GM23248 (cell line): ENCODE measurements at regions not wholly inside any gene's neighbourhood (a gene's known extent, or its start where the extent isn't known, plus 50 kb on each side); places are given as distances from the start of the nearest gene placed in this dataset.

Experiments used
- DNase-seq: peaks from one replicate; pipeline ENCODE4 v3.0.0-alpha.2; 2015
- H2AFZ ChIP-seq: fragments of 200-600 bp; sonication (generic); 2 replicates; pipeline ENCODE4 v1.6.1; 2016; ENCODE audit warnings: antibody characterized with exemption
- H3F3A ChIP-seq: fragments of 200-600 bp; sonication (generic); 2 replicates; pipeline ENCODE4 v1.6.1; 2016; ENCODE audit warnings: mild to moderate bottlenecking, antibody characterized with exemption, mixed run types; ENCODE audit not compliant: insufficient read depth
- H3K27ac ChIP-seq: fragments of 200-600 bp; sonication (generic); 2 replicates; pipeline ENCODE4 v1.5.1; 2016; ENCODE audit warnings: mild to moderate bottlenecking
- H3K27me3 ChIP-seq: fragments of 200-600 bp; sonication (generic); replicated peaks from 2 replicates; pipeline ENCODE4 v1.6.1; 2016; ENCODE audit warnings: mild to moderate bottlenecking; ENCODE audit not compliant: insufficient read depth
- H3K36me3 ChIP-seq: fragments of 200-600 bp; sonication (generic); 2 replicates; pipeline ENCODE4 v1.6.1; 2016; ENCODE audit warnings: low read depth, mild to moderate bottlenecking
- H3K4me1 ChIP-seq: fragments of 200-600 bp; sonication (generic); 2 replicates; pipeline ENCODE4 v1.6.1; 2016; ENCODE audit warnings: mild to moderate bottlenecking; ENCODE audit not compliant: insufficient read depth
- H3K4me2 ChIP-seq: fragments of 200-600 bp; sonication (generic); one replicate; pipeline ENCODE4 v1.6.1; 2016; ENCODE audit warnings: mild to moderate bottlenecking; ENCODE audit not compliant: unreplicated experiment
- H3K4me3 ChIP-seq: fragments of 200-600 bp; sonication (generic); 2 replicates; pipeline ENCODE4 v1.5.1; 2016; ENCODE audit warnings: mild to moderate bottlenecking
- H3K79me2 ChIP-seq: fragments of 200-600 bp; sonication (generic); 2 replicates; pipeline ENCODE4 v1.6.1; 2016; ENCODE audit warnings: mild to moderate bottlenecking; ENCODE audit not compliant: insufficient read depth
- H3K9ac ChIP-seq: fragments of 200-600 bp; sonication (generic); 2 replicates; pipeline ENCODE4 v1.6.1; 2016; ENCODE audit warnings: mild to moderate bottlenecking
- H3K9me2 ChIP-seq: fragments of 200-600 bp; sonication (generic); 2 replicates; pipeline ENCODE4 v1.6.1; 2016; ENCODE audit warnings: mixed run types, mild to moderate bottlenecking, moderate library complexity; ENCODE audit not compliant: insufficient read depth
- H3K9me3 ChIP-seq: fragments of 200-600 bp; sonication (generic); one replicate; pipeline ENCODE4 v1.6.1; 2017; ENCODE audit warnings: low read depth
- H4K20me1 ChIP-seq: fragments of 200-600 bp; sonication (generic); 2 replicates; pipeline ENCODE4 v1.6.0; 2016; ENCODE audit not compliant: insufficient read depth
- EZH2 ChIP-seq: fragments of 200-600 bp; sonication (generic); IDR thresholded peaks from 2 replicates; pipeline ENCODE4 v1.6.1; 2018; ENCODE audit warnings: antibody characterized with exemption, mild to moderate bottlenecking; ENCODE audit not compliant: insufficient read depth, poor library complexity, severe bottlenecking
- EZH2phosphoT487 ChIP-seq: fragments of 200-600 bp; sonication (generic); IDR thresholded peaks from 2 replicates; pipeline ENCODE4 v1.6.1; 2018; ENCODE audit warnings: antibody characterized with exemption, moderate library complexity, mild to moderate bottlenecking, low read depth; ENCODE audit not compliant: insufficient read depth
- WGBS, 2 experiments: methylation state at CpG; one replicate each; pipeline ENCODE4 v1.1.6; 2015 to 2017; ENCODE audit warnings: low lambda C conversion rate in 2 of 2, low coverage in 1 of 2; ENCODE audit errors: missing lambda C conversion rate in 2 of 2; 5-methylcytosine and 5-hydroxymethylcytosine counted together
- in situ Hi-C: fragments of 300-500 bp; cut with MboI; formaldehyde crosslinking; loops from 2 replicates; pipeline ENCODE4 v1.15.0; 2020

DNA sequence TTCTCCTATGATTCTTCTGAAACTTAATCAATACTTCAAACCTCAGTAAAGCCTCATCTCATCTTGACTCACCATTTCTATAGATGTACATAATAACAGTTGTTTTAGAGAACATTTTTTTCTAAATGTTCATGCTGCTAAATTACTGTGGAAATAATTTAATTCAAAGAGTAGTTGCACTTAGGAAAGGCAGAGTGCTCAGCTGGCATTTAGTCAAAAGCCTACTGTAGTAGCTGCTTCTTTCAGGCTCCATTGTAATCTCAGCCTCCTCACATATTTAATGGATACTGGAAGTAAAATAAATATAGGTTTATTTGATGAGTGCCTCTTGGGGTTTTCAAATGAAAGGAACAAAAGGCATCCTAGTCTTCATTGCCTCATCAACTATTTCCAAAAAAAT is 325.0 kb downstream of the CCER1 start:
- Histone ChIP-seq H2AFZ (no peak overlapping the region), H3K27me3 (no peaks in the 10 kb centered on the region), H3K36me3 (no peaks in the 10 kb centered on the region), H4K20me1 (no peaks in the 10 kb centered on the region), H3K27ac (no peak overlapping the region), H3F3A (no peaks in the 10 kb centered on the region), H3K4me3 (no peak overlapping the region), H3K9me3 (no peaks in the 10 kb centered on the region), H3K4me2 (no peak overlapping the region), H3K4me1 (peaks cover 6% of the 10 kb centered on the region; the same call in 1 of the 2 replicates), H3K9ac (no peak overlapping the region), H3K9me2 (no peaks in the 10 kb centered on the region), H3K79me2 (no peaks in the 10 kb centered on the region)
- no peak for DNase-seq
- TF ChIP-seq EZH2 (no peak), EZH2phosphoT487 (no peak)
- in situ Hi-C loops = no loop called here

DNA sequence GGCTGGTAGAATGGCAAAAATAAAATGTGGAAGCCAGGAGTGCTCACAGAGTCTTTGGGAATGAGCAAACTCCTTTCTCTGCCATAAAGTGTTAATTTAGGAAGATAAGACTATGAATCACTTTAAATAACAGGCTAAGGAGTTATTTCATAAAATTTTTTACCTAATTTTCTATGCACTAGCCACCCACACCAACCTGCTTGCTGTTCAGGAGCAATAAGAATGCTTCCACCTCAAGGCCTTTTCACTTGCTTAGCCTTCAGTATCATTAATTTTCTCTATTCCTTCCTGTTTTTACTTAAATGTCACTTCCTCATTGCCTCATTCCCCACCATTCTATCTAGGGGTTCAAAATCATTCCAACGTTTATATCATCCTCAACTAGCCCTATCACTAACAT is 326.8 kb downstream of the CCER1 start:
- no peaks in the 10 kb centered on the region for H3K79me2 ChIP-seq
- no peak overlapping the region for H3K9ac ChIP-seq
- H2AFZ ChIP-seq = no peak overlapping the region
- H3K4me2 ChIP-seq = no peak overlapping the region
- no peak for DNase-seq
- H3K27me3 ChIP-seq = no peaks in the 10 kb centered on the region
- TF ChIP-seq EZH2phosphoT487 (no peak), EZH2 (no peak)
- no peaks in the 10 kb centered on the region for H4K20me1 ChIP-seq
- H3K4me3 ChIP-seq = no peak overlapping the region
- in situ Hi-C loops = no loop called here
- peaks cover 6% of the 10 kb centered on the region; the same call in 1 of the 2 replicates for H3K4me1 ChIP-seq
- H3K36me3 ChIP-seq = no peaks in the 10 kb centered on the region
- no peaks in the 10 kb centered on the region for H3K9me2 ChIP-seq
- no peaks in the 10 kb centered on the region for H3F3A ChIP-seq
- H3K9me3 ChIP-seq = no peaks in the 10 kb centered on the region
- no peak overlapping the region for H3K27ac ChIP-seq
- WGBS, 2 experiments = 76 to 82% methylated on average over 1 of the region's 1 CpG

GRCh38 chr12:90627180-90627896 is 327.6 kb downstream of the CCER1 start:
- Histone ChIP-seq H3K79me2 (no peaks in the 10 kb centered on the region), H3K36me3 (no peaks in the 10 kb centered on the region), H3K9ac (no peak overlapping the region), H4K20me1 (no peaks in the 10 kb centered on the region), H3K4me1 (peaks cover 7% of the 10 kb centered on the region; the same call in 1 of the 2 replicates), H3K27me3 (no peaks in the 10 kb centered on the region), H2AFZ (peak overlapping the region; percentile 23), H3K4me2 (no peak overlapping the region), H3K9me2 (no peaks in the 10 kb centered on the region), H3K27ac (0 out of 2 replicates have a peak overlapping the region, but pooled peaks have one; percentile 3), H3F3A (no peaks in the 10 kb centered on the region), H3K9me3 (no peaks in the 10 kb centered on the region), H3K4me3 (no peak overlapping the region)
- in situ Hi-C loops = no loop called here
- no peak for TF ChIP-seq EZH2phosphoT487
- TF ChIP-seq EZH2 = no peak
- peak; percentile 50 for DNase-seq
- 60 to 64% methylated on average over 6 of the region's 6 CpGs for WGBS, 2 experiments

GRCh38 chr12:90622431-90622830 is 332.5 kb downstream of the CCER1 start:
- Histone ChIP-seq H3K79me2 (no peaks in the 10 kb centered on the region), H4K20me1 (no peaks in the 10 kb centered on the region), H3K4me1 (peaks cover 10% of the 10 kb centered on the region), H3K9ac (no peak overlapping the region), H3K9me3 (no peaks in the 10 kb centered on the region), H3K4me3 (no peak overlapping the region), H3K27me3 (no peaks in the 10 kb centered on the region), H3K27ac (peak overlapping the region; percentile 43), H3K36me3 (no peaks in the 10 kb centered on the region), H3F3A (no peaks in the 10 kb centered on the region), H3K4me2 (no peak overlapping the region), H2AFZ (no peak overlapping the region), H3K9me2 (no peaks in the 10 kb centered on the region; the same call in 1 of the 2 replicates)
- TF ChIP-seq EZH2phosphoT487 (no peak), EZH2 (no peak)
- WGBS, 2 experiments = 80 to 83% methylated on average over 3 of the region's 3 CpGs
- in situ Hi-C loops = no loop called here
- peak; percentile 34 for DNase-seq
